ENCODE measurements at regions not wholly inside any gene's neighbourhood (a gene's known extent, or its start where the extent isn't known, plus 50 kb on each side); places are given as distances from the start of the nearest gene placed in this dataset.

GRCh38 chr11:27968461-27968860 lies 139.5 kb downstream of the KIF18A start:
- no peak overlapping the region for H3K4me3 ChIP-seq (ENCODE audit: low read depth, low read length)
- ChIA-PET POLR2A (no interaction called here), CTCF (interaction anchor here (0.6 kb wide), 1 partner anchor 251 kb away, joined by 4 read pairs; no protein-coding TSS in a partner anchor)
- no peak for DNase-seq (ENCODE audit: low read depth, low spot score)
- TF ChIP-seq, protein P1, sequence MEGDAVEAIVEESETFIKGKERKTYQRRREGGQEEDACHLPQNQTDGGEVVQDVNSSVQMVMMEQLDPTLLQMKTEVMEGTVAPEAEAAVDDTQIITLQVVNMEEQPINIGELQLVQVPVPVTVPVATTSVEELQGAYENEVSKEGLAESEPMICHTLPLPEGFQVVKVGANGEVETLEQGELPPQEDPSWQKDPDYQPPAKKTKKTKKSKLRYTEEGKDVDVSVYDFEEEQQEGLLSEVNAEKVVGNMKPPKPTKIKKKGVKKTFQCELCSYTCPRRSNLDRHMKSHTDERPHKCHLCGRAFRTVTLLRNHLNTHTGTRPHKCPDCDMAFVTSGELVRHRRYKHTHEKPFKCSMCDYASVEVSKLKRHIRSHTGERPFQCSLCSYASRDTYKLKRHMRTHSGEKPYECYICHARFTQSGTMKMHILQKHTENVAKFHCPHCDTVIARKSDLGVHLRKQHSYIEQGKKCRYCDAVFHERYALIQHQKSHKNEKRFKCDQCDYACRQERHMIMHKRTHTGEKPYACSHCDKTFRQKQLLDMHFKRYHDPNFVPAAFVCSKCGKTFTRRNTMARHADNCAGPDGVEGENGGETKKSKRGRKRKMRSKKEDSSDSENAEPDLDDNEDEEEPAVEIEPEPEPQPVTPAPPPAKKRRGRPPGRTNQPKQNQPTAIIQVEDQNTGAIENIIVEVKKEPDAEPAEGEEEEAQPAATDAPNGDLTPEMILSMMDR (IDR thresholded peaks at IDR 0.05; ENCODE audit: insufficient read depth, low read length, missing control alignments), result no peak

DNA sequence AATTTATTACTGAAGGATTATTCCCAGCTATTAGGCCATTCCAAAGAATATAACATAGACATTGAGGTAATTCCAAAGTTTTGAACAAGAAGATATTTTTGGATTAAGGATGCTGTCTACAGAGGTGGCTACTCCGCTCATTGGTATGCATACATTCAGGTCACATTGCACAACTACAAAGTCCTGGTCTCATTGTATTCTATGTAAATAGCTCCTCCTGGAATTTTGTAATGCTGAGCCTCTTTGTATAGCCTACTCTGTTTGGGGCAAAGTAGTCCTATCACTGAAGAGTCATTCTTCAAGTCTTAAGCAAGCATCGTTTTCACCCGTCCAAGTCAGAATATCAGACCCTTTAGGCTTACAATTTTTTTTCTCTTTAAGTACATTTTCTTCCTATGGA lies 142.4 kb downstream of the KIF18A start:
- no peak overlapping the region for H3K4me3 ChIP-seq (ENCODE audit: low read depth, low read length)
- TF ChIP-seq, protein P1 (IDR thresholded peaks at IDR 0.05; ENCODE audit: insufficient read depth, low read length, missing control alignments), result no peak
- DNase-seq (ENCODE audit: low read depth, low spot score), result no peak
- ChIA-PET CTCF (no interaction called here), POLR2A (no interaction called here)

- ChIA-PET POLR2A (no interaction called here), CTCF (interaction anchor here (1.3 to 1.4 kb wide), 2 partner anchors 9 to 264 kb away, joined by 3 read pairs; no protein-coding TSS in a partner anchor)
- TF ChIP-seq, protein P1 (IDR thresholded peaks at IDR 0.05; ENCODE audit: insufficient read depth, low read length, missing control alignments), result no peak
- H3K4me3 ChIP-seq (ENCODE audit: low read depth, low read length), result no peak overlapping the region
- DNase-seq (ENCODE audit: low read depth, low spot score), result no peak
Observed at GRCh38 chr11:27963370-27963769, 144.6 kb downstream of the KIF18A start.

DNA sequence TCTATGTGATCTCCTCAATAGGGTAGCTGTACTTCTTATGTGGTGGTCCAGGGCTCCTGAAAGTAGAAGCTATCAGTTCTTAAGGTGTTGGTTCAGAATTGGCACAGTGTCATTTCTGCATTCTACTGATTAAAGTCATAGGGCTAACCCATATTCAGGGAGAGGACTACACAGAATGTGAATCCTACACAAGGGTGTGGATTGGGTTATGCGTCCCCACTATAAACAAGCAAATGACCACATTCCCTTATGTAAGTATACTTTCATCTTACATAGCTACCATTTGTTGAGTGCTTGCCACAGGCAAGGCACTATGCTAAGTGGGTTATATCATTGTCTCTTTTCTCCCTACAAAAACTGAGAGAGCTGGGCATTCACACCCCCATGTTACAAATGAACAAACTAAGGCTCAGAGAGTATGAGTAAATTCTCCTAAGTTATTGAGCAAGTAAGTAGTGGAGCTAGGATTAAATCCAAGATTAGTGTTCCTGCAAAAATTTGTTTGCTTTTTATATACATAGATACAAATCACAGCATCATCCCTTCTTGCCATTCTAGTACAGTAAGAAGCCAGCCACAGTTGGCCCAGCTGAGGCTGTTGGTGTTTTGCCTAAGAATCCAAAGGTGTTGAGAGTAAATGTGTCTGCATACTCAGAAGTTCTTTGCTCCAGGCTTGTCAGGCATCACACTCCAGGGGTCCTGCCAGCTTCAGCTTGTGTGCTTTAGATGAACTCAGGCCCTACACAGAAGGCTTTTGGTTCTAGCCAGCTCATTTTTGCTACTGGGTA lies 157.8 kb downstream of the KIF18A start:
- ChIA-PET CTCF (no interaction called here), POLR2A (no interaction called here)
- TF ChIP-seq, protein P1 (IDR thresholded peaks at IDR 0.05; ENCODE audit: insufficient read depth, low read length, missing control alignments), result no peak
- no peak for DNase-seq (ENCODE audit: low read depth, low spot score)
- H3K4me3 ChIP-seq (ENCODE audit: low read depth, low read length), result no peak overlapping the region

DNA sequence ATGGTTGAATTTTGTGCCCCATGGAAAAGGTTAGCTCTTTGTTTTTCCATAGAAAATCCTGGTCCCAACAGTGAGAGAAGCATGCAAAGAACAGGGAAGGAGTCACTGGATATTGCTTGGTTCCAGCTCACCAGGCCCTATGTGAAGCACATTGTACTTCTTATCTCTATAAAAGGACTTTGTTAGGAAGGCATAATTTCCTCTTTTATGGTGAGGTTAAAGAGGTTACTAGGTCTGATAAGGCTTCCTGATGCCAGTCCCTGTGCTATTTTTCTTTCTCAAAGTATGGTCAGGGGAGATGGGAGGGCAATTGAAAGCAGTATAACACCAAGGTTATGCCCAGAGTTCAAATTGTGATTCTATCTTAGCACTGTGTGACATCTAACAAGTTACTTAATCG lies 162.6 kb downstream of the KIF18A start:
- TF ChIP-seq, protein P1 (IDR thresholded peaks at IDR 0.05; ENCODE audit: insufficient read depth, low read length, missing control alignments), result no peak
- CTCF ChIA-PET, result no interaction called here
- DNase-seq (ENCODE audit: low read depth, low spot score), result no peak
- no peak overlapping the region for H3K4me3 ChIP-seq (ENCODE audit: low read depth, low read length)
- POLR2A ChIA-PET, result no interaction called here

- no peak for DNase-seq (ENCODE audit: low read depth, low spot score)
- no peak overlapping the region for H3K4me3 ChIP-seq (ENCODE audit: low read depth, low read length)
- CTCF ChIA-PET, result interaction anchor here (1.3 kb wide), 1 partner anchor 239 kb away, joined by 3 read pairs; no protein-coding TSS in a partner anchor
- POLR2A ChIA-PET, result no interaction called here
- TF ChIP-seq, protein P1 (IDR thresholded peaks at IDR 0.05; ENCODE audit: insufficient read depth, low read length, missing control alignments), result no peak
Observed at GRCh38 chr11:27938011-27938410, 169.9 kb downstream of the KIF18A start.
